ENCODE measurements at regions not wholly inside any gene's neighbourhood (a gene's known extent, or its start where the extent isn't known, plus 50 kb on each side); places are given as distances from the start of the nearest gene placed in this dataset.
"Not testable (repeated sequence)": the region's sequence is repeated elsewhere in the genome, so short reads cannot be mapped to it uniquely, and the experiment has no call there.

DNA sequence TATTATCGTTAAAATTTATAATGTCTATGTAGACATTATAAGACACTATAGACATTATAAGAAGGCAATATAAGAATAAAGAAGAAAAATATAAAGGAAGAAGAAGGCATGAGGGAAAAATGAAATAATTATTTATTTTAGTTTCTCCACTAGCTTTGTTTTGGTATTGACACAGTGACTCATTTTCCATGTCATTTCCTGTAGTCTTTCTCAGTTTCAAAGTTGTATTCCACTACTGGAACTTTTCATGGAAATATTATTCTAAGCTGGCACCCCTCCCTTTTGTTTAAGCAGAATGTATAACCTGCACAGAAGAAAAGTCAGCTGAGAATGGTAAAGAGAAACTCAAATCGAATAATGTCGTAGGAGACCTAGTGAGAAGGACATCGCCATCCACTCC is 234.2 kb upstream of the NETO1 start:
- Histone ChIP-seq H2BK5ac (ENCODE audit: insufficient read length, low read length) (no peak overlapping the region), H2BK12ac (ENCODE audit: insufficient read length, low read depth, low read length) (no peak overlapping the region), H2BK120ac (ENCODE audit: low read depth, low read length, poor library complexity, severe bottlenecking) (no peak overlapping the region), H4K8ac (replicated peaks; ENCODE audit: insufficient read length, low read depth, low read length) (no peak overlapping the region), H4K5ac (ENCODE audit: insufficient read length, low read depth, low read length) (no peak overlapping the region), H3K9ac (ENCODE audit: extremely low read depth, insufficient read length, low read length) (no peak overlapping the region), H3K56ac (ENCODE audit: insufficient read length, low read depth, low read length) (no peak overlapping the region), H3K9me3 (ENCODE audit: control insufficient read depth, low read depth, low read length) (no peaks in the 10 kb centered on the region), H3K79me2 (ENCODE audit: insufficient read depth, low read length) (no peaks in the 10 kb centered on the region), H4K91ac (ENCODE audit: insufficient read length, low read depth, low read length) (no peak overlapping the region), H2AK5ac (ENCODE audit: insufficient read length, low read length) (no peak overlapping the region), H3K14ac (ENCODE audit: insufficient read depth, low read length) (no peak overlapping the region), H3K79me1 (ENCODE audit: insufficient read depth, low read depth, low read length, poor library complexity, severe bottlenecking) (no peaks in the 10 kb centered on the region), H2AFZ (ENCODE audit: low read length) (no peak overlapping the region), H3K4ac (ENCODE audit: low read depth, low read length) (no peak overlapping the region), H3K4me2 (ENCODE audit: insufficient read depth, insufficient read length, low read length) (no peak overlapping the region), H3K18ac (ENCODE audit: insufficient read length, low read depth, low read length) (no peak overlapping the region), H3K4me1 (ENCODE audit: insufficient read depth, low read length) (no peaks in the 10 kb centered on the region; the same call in 1 of the 2 replicates), H2BK15ac (ENCODE audit: low read depth, low read length) (no peak overlapping the region), H2BK20ac (ENCODE audit: low read depth, low read length, poor library complexity, severe bottlenecking) (no peak overlapping the region), H3K23ac (ENCODE audit: insufficient read length, low read depth, low read length) (no peak overlapping the region), H3T11ph (ENCODE audit: low read length) (no peak overlapping the region), H4K20me1 (ENCODE audit: control insufficient read depth, insufficient read depth, insufficient read length) (no peaks in the 10 kb centered on the region), H3K27ac (ENCODE audit: insufficient read length, low read depth, low read length) (no peak overlapping the region), H3K27me3 (ENCODE audit: insufficient read depth, low read length) (no peaks in the 10 kb centered on the region), H3K23me2 (ENCODE audit: insufficient read length, low read depth, low read length, poor library complexity, severe bottlenecking) (no peaks in the 10 kb centered on the region)
- DNase-seq = no peak
- H3K4me3 Mint-ChIP-seq = no peak overlapping the region
- peaks cover 7 to 8% of the 10 kb centered on the region in 2 experiments for H3K4me1 Mint-ChIP-seq
- H3K36me3 Mint-ChIP-seq (ENCODE audit: insufficient read depth in 1 of 3, low read depth in 3 of 3) = no peaks in the 10 kb centered on the region
- TF ChIP-seq, protein P1, sequence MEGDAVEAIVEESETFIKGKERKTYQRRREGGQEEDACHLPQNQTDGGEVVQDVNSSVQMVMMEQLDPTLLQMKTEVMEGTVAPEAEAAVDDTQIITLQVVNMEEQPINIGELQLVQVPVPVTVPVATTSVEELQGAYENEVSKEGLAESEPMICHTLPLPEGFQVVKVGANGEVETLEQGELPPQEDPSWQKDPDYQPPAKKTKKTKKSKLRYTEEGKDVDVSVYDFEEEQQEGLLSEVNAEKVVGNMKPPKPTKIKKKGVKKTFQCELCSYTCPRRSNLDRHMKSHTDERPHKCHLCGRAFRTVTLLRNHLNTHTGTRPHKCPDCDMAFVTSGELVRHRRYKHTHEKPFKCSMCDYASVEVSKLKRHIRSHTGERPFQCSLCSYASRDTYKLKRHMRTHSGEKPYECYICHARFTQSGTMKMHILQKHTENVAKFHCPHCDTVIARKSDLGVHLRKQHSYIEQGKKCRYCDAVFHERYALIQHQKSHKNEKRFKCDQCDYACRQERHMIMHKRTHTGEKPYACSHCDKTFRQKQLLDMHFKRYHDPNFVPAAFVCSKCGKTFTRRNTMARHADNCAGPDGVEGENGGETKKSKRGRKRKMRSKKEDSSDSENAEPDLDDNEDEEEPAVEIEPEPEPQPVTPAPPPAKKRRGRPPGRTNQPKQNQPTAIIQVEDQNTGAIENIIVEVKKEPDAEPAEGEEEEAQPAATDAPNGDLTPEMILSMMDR (conservative IDR thresholded peaks at IDR 0.05) = no peak
- no peak overlapping the region for H3K27ac Mint-ChIP-seq
- no peaks in the 10 kb centered on the region for H3K27me3 Mint-ChIP-seq (ENCODE audit: low read depth)
- no peaks in the 10 kb centered on the region for H3K9me3 Mint-ChIP-seq
- WGBS (ENCODE audit: extremely low coverage, insufficient read length, low lambda C conversion rate) = no CpG with 5 or more reads among the region's 4 CpGs

DNA sequence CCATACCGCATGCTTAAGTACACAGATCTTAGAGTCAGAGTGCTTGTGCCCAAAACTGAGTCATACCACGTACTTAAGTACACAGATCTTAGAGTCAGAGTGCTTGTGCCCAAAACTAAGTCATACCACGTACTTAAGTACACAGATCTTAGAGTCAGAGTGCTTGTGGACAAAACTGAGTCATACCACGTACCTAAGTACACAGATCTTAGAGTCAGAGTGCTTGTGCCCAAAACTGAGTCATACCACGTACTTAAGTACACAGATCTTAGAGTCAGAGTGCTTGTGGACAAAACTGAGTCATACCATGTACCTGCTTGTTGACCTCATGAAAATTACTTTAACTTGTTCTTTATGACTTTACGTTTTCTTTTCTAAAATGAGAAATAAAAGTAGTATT is 233.7 kb upstream of the NETO1 start:
- not testable (repeated sequence) for H3K56ac ChIP-seq (ENCODE audit: insufficient read length, low read depth, low read length); H2AK5ac ChIP-seq (ENCODE audit: insufficient read length, low read length); H3K4ac ChIP-seq (ENCODE audit: low read depth, low read length); H3T11ph ChIP-seq (ENCODE audit: low read length); H2BK20ac ChIP-seq (ENCODE audit: low read depth, low read length, poor library complexity, severe bottlenecking); H3K27ac ChIP-seq (ENCODE audit: insufficient read length, low read depth, low read length); H3K79me1 ChIP-seq (ENCODE audit: insufficient read depth, low read depth, low read length, poor library complexity, severe bottlenecking); DNase-seq; H3K9me3 ChIP-seq (ENCODE audit: control insufficient read depth, low read depth, low read length); H2AFZ ChIP-seq (ENCODE audit: low read length); H3K27ac Mint-ChIP-seq; H3K23ac ChIP-seq (ENCODE audit: insufficient read length, low read depth, low read length); H3K79me2 ChIP-seq (ENCODE audit: insufficient read depth, low read length); H3K36me3 Mint-ChIP-seq (ENCODE audit: insufficient read depth in 1 of 3, low read depth in 3 of 3); H4K91ac ChIP-seq (ENCODE audit: insufficient read length, low read depth, low read length); H3K18ac ChIP-seq (ENCODE audit: insufficient read length, low read depth, low read length); H3K27me3 ChIP-seq (ENCODE audit: insufficient read depth, low read length); H3K23me2 ChIP-seq (ENCODE audit: insufficient read length, low read depth, low read length, poor library complexity, severe bottlenecking); H3K4me1 Mint-ChIP-seq; H2BK5ac ChIP-seq (ENCODE audit: insufficient read length, low read length); H4K8ac ChIP-seq (replicated peaks; ENCODE audit: insufficient read length, low read depth, low read length); H3K4me2 ChIP-seq (ENCODE audit: insufficient read depth, insufficient read length, low read length); H3K4me3 Mint-ChIP-seq; H3K14ac ChIP-seq (ENCODE audit: insufficient read depth, low read length); H3K27me3 Mint-ChIP-seq (ENCODE audit: low read depth); H2BK120ac ChIP-seq (ENCODE audit: low read depth, low read length, poor library complexity, severe bottlenecking); H3K9ac ChIP-seq (ENCODE audit: extremely low read depth, insufficient read length, low read length); H4K5ac ChIP-seq (ENCODE audit: insufficient read length, low read depth, low read length); H4K20me1 ChIP-seq (ENCODE audit: control insufficient read depth, insufficient read depth, insufficient read length); H3K9me3 Mint-ChIP-seq; H3K4me1 ChIP-seq (ENCODE audit: insufficient read depth, low read length); H2BK15ac ChIP-seq (ENCODE audit: low read depth, low read length); H2BK12ac ChIP-seq (ENCODE audit: insufficient read length, low read depth, low read length)
- WGBS (ENCODE audit: extremely low coverage, insufficient read length, low lambda C conversion rate) = no CpG with 5 or more reads among the region's 6 CpGs

All from H9 (cell line).